HepG2 (cell line): ENCODE measurements at regions not wholly inside any gene's neighbourhood (a gene's known extent, or its start where the extent isn't known, plus 50 kb on each side); places are given as distances from the start of the nearest gene placed in this dataset.

Experiments
- TAF1 ChIP-seq: sonication (generic); formaldehyde crosslinking; IDR thresholded peaks from 2 replicates; pipeline ENCODE4 v1.4.0; 2020; ENCODE audit warnings: missing genetic modification reagents
- ZNF354B ChIP-seq: sonication (generic); formaldehyde crosslinking; IDR thresholded peaks from 2 replicates; pipeline ENCODE4 v1.8.0; 2022; ENCODE audit warnings: mild to moderate bottlenecking, missing genetic modification reagents
- TF ChIP-seq, protein P1 (sequence below): sonication (generic); formaldehyde crosslinking; IDR thresholded peaks from 2 replicates; pipeline ENCODE4 v1.5.0; 2020; ENCODE audit warnings: mild to moderate bottlenecking, missing genetic modification reagents, moderate library complexity

- TF ChIP-seq, protein P1, sequence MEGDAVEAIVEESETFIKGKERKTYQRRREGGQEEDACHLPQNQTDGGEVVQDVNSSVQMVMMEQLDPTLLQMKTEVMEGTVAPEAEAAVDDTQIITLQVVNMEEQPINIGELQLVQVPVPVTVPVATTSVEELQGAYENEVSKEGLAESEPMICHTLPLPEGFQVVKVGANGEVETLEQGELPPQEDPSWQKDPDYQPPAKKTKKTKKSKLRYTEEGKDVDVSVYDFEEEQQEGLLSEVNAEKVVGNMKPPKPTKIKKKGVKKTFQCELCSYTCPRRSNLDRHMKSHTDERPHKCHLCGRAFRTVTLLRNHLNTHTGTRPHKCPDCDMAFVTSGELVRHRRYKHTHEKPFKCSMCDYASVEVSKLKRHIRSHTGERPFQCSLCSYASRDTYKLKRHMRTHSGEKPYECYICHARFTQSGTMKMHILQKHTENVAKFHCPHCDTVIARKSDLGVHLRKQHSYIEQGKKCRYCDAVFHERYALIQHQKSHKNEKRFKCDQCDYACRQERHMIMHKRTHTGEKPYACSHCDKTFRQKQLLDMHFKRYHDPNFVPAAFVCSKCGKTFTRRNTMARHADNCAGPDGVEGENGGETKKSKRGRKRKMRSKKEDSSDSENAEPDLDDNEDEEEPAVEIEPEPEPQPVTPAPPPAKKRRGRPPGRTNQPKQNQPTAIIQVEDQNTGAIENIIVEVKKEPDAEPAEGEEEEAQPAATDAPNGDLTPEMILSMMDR (CRISPR knock-in tag), result no peak
- TF ChIP-seq ZNF354B (no peak), TAF1 (no peak)
Measured at GRCh38 chrX:121301822-121302221, 254.4 kb downstream of the GLUD2 start.
